Right hindlimb (tissue), 1 donor: ENCODE measurements at regions not wholly inside any gene's neighbourhood (a gene's known extent, or its start where the extent isn't known, plus 50 kb on each side); places are given as distances from the start of the nearest gene placed in this dataset.
"Not testable (repeated sequence)": the region's sequence is repeated elsewhere in the genome, so short reads cannot be mapped to it uniquely, and the experiment has no call there.

Experiments used
- DNase-seq: peaks from one replicate; pipeline ENCODE4 v3.0.0-alpha.2; 2018

GRCh38 chrX:125681058-125681457 lies 361.4 kb downstream of the TEX13C start:
- DNase-seq: no peak

DNA sequence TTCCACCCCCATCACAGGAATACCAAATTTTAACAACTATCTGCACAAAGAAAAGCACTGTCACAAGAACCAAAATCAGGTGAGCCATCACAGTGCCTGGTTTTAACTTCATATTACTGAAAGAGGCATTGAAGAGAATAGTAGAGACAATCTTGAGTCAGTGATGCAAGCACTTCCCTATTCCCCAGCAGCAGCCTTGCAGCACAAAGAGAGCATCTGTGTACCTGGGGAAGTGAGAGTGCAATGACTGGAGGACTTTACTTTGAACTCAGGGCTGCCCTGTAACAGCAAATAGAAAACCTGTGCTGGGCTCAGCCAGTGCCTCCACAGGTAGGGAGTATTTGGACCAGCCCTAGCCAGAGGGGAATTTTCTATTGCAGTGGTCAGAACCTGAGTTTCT lies 361.8 kb downstream of the TEX13C start:
- no peak for DNase-seq

- not testable (repeated sequence) for DNase-seq
Measured at GRCh38 chrX:125690522-125690921, 370.9 kb downstream of the TEX13C start.

GRCh38 chrX:125694171-125694570 lies 374.5 kb downstream of the TEX13C start:
- no peak for DNase-seq

GRCh38 chrX:125709074-125709473 lies 389.4 kb downstream of the TEX13C start:
- no peak for DNase-seq

- no peak for DNase-seq
Measured at GRCh38 chrX:125709532-125709931, 389.9 kb downstream of the TEX13C start.

- DNase-seq: no peak
Measured at GRCh38 chrX:125710403-125711062, 390.9 kb downstream of the TEX13C start.

DNA sequence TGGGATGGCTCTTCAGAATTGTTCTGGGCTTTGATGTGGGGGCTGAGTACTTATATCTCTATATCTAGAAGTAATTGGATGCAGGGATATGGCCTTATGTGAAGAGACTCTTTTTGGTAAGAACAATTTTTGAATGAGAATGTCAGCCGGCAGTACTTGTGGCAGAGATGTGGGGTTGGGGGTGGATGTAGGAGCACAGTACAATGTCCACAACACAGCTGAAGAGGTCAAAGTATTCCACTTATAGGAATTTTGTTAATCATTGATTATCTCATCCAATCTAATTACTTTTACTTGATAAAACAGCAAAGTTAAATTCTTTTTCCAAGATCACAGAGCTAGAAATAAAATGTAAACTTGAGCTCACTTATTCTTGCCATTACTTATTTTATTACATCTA lies 391.4 kb downstream of the TEX13C start:
- DNase-seq: no peak

GRCh38 chrX:125713633-125714032 lies 394.0 kb downstream of the TEX13C start:
- no peak for DNase-seq

DNA sequence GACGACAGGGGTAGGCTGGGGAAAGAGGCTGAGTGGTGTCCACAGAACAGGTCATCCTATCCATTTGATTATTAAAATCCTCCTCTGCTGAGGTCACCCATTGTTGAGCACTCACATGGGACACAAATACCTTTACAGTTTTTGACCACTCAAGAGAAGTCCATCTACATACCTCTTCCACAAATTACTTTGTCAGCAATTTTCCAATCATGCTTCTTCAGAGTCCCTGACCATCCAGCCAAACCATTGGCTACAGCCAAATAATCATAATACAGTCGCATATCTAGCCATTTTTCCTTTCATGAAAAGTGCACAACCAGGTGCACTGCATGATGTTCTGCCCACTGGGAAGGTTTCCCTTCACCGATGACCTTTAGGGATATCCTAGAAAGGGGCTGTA lies 407.4 kb downstream of the TEX13C start:
- DNase-seq: no peak

- no peak for DNase-seq
Measured at GRCh38 chrX:125736008-125736729, 416.5 kb downstream of the TEX13C start.

GRCh38 chrX:125742811-125743210 lies 423.1 kb downstream of the TEX13C start:
- no peak for DNase-seq

- DNase-seq: no peak
Measured at GRCh38 chrX:125744914-125745313, 421.2 kb downstream of the DCAF12L2 start.

DNA sequence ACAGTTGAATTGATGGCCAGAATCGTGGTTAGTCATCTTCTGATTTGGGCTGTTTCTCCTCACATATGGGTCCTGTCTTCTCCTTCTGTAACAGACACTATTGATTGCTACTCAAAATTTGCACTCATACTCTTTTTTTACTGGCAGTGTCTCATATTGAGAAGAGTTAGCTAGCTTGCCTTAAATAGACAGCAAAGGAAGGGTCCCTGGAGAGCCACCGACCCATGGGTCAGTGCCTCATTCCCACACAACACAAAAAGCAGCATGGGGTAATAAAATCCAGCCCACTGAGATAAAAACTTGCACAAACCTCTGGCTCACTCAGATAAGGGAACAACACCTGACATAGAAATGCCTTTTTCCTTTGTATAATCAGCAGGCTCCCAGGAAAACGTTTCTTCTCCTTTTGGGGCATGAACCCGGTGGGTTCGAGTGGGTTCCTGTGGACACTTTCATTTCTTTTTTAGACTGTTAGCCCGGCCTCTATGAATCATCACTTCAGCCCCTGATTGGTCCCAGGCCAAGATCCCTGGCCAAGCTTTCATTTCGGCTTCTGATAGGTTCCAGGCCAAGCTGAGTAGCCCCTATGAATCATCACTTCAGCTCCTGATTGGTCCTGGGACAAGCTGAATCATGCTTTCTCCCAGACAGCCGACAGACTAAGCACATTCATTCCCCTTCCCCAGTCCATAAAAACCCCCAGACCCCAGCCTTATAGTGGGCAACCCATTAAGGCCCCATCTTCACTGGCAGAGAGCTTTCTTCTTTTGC lies 408.1 kb downstream of the DCAF12L2 start:
- no peak for DNase-seq

DNA sequence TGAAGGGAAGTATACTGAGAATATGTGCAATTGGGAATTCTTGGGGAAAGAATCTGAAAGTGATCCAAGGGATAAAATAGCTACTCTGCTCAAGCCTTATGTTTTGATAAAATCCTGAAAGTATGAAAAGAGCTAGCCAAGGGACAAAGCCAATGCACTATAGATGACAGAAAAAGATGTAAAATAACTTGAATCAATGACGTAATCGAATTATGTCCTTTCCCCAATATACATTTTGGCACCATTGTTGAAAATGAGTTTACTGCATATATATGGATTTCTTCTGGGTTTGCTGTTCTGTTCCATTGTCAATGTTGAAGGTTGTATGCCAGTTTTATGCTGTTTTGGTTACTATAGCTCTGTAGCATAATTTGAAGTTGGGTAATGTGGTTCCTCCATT lies 407.3 kb downstream of the DCAF12L2 start:
- no peak for DNase-seq

GRCh38 chrX:125762954-125763353 lies 403.1 kb downstream of the DCAF12L2 start:
- no peak for DNase-seq

- DNase-seq: no peak
Measured at GRCh38 chrX:125765347-125765746, 400.7 kb downstream of the DCAF12L2 start.

DNA sequence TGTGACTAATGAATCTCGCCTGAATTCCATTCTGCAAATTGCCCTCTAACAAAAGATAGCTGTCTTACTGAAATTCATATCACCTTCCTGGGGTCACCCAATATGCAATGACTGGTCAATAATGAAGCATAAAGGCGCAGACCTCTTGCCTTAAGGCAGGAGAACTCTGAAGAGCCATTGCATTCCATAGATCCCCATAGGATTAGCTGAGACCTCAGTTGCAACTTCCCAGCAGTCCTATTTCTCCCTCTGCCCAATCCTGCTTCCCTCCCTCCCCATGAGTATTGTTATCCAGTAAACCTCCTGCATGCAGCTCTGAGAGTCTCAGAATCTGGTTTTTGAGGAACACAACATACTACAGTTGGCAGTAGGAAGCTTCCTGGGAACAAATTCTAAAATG lies 396.5 kb downstream of the DCAF12L2 start:
- DNase-seq: no peak

DNA sequence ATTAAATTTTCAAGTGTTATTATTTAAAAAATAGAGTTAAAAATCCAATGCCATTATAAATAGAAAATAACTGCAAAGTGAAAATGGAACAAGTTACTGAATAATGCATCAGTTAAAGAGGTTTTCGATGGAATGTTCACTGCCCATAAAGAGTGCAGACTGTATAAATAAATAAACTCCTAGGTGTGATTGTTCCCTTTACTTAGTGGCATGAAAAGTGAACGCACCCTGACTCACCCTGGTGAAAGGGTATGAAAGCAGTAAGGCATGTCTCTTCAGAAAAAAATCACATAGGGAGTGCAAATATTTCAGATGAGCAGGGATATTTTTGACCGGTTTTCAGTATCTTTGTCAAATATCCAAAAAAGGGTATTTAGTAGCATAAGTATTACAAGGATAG lies 387.8 kb downstream of the DCAF12L2 start:
- no peak for DNase-seq

GRCh38 chrX:125782184-125782583 lies 383.9 kb downstream of the DCAF12L2 start:
- no peak for DNase-seq

GRCh38 chrX:125786316-125786715 lies 379.8 kb downstream of the DCAF12L2 start:
- DNase-seq: peak; percentile 38

DNA sequence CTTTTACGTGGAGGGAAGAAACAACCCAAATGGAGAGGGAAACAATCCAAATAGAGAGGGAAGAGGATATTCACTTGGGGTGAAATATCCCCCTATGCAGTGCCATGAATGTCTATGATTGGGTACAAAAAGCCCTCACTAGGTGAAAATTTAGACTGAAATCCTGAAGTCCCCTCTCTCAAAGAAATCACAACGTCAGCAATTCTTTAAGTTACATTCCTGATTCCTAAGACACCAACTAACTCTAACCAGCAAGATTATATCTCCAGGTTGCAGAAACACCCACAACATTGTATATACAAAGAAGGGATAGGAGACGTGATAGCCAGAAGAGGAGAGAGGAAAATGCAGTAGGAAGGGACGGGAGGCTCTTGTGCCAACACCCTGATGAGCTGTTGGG lies 374.3 kb downstream of the DCAF12L2 start:
- no peak for DNase-seq

GRCh38 chrX:125810856-125811255 lies 355.2 kb downstream of the DCAF12L2 start:
- no peak for DNase-seq

DNA sequence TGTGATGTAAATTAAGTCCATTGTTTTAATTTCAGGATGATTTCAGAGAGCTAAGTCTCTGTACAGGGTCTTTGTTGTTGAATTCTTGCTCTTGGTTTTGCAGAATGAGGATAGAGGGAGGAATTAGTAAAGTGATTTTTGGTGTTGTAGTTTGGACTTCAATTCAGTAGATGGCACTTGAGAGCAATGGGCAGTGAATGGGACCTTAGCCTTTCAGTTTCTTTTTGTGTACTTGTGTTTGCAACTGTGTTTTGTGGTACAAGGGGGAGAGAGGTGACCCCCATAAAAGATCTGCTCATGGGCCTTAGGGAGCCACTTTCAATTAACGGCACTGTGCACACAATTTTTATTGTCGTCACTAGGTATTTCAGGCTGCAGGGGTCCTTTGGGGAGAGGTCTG lies 340.0 kb downstream of the DCAF12L2 start:
- DNase-seq: no peak
